Vagina (tissue), 2 donors: ENCODE measurements at regions not wholly inside any gene's neighbourhood (a gene's known extent, or its start where the extent isn't known, plus 50 kb on each side); places are given as distances from the start of the nearest gene placed in this dataset.

Experiments
- POLR2AphosphoS5 ChIP-seq, 2 donors: sonication (generic); formaldehyde crosslinking; IDR thresholded peaks; one replicate each; pipeline ENCODE4 v1.9.0; 2017; ENCODE audit warnings: antibody characterized with exemption in 2 of 2, mild to moderate bottlenecking in 2 of 2, low read depth in 1 of 2; ENCODE audit not compliant: insufficient read depth in 1 of 2
- TF ChIP-seq, protein P1 (sequence below), 3 experiments: fragments of 450-650 bp in 2 of 3; fragments of 200-600 bp in 1 of 3; sonication (generic) in 1 of 3; IDR thresholded peaks; one replicate each; pipeline ENCODE4 v1.5.1; 2017 to 2019; ENCODE audit warnings: antibody characterized with exemption in 3 of 3, mild to moderate bottlenecking in 2 of 3, moderate library complexity in 2 of 3

DNA sequence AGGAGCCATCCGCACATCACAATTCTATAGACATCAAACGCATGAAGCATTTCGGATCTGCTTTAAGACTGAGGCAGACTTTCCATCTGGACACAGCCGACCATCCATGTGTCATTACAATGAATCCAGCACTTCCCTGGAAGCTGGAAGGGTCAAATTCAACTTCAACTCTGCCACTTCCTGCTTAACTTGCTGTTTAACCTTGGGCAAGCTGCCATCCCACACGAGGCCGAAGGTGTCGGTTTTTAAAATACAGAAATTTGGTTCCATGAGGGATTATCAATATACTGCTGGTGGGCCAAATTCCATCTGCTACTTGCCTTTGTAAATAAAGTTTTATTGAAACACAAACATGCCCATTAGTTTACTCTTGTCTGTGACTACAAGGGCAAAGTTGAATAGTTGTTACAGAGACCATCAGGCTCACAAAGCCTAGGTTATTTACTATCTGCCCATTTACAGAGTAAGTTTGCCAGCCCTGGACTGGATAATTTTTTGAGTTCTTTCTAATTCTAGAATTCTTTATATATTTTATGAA is 134.6 kb downstream of the FAM204A start:
- TF ChIP-seq, protein P1, sequence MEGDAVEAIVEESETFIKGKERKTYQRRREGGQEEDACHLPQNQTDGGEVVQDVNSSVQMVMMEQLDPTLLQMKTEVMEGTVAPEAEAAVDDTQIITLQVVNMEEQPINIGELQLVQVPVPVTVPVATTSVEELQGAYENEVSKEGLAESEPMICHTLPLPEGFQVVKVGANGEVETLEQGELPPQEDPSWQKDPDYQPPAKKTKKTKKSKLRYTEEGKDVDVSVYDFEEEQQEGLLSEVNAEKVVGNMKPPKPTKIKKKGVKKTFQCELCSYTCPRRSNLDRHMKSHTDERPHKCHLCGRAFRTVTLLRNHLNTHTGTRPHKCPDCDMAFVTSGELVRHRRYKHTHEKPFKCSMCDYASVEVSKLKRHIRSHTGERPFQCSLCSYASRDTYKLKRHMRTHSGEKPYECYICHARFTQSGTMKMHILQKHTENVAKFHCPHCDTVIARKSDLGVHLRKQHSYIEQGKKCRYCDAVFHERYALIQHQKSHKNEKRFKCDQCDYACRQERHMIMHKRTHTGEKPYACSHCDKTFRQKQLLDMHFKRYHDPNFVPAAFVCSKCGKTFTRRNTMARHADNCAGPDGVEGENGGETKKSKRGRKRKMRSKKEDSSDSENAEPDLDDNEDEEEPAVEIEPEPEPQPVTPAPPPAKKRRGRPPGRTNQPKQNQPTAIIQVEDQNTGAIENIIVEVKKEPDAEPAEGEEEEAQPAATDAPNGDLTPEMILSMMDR (IDR thresholded peaks at IDR 0.05), result no peak
- no peak for TF ChIP-seq POLR2AphosphoS5 (IDR thresholded peaks at IDR 0.05; ENCODE audit: insufficient read depth in 1 of 2, low read depth in 1 of 2)
